ENCODE measurements at regions not wholly inside any gene's neighbourhood (a gene's known extent, or its start where the extent isn't known, plus 50 kb on each side); places are given as distances from the start of the nearest gene placed in this dataset.
A peak's percentile ranks its signal among the peaks of the same experiment; 100 is the strongest.

DNA sequence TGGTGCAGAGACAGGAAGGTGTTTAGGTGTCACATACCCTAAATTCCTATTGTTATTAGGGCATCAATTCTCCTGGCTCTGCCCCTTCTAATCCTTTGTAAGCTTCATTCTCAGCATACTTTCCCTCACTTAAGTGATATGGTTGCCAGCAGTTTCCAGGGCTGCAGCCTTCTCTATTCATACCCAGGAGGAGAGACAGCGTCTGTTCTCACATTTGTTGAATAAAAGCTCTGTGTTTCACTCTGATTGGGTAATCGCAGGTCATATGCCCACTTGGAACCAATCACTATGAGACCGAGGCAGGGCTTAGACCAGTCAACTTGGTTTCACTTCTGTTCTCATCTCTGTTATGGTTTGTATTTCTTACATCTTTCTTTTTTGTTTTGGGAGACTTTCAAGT lies 109.6 kb upstream of the MTPN start:
- Histone ChIP-seq H3K27ac (no peak overlapping the region), H3K27me3 (no peaks in the 10 kb centered on the region), H3K36me3 (no peaks in the 10 kb centered on the region), H3K9me3 (no peaks in the 10 kb centered on the region), H3K4me3 (peak overlapping the region; percentile 20 to 21), H3K4me1 (no peaks in the 10 kb centered on the region)
- ATAC-seq (peak; percentile 100), DNase-seq (peak in 3 of 4 donors; percentile 38 to 88 (median 72))
- intact Hi-C loops (cut with DNase I), result no loop called here
- TF ChIP-seq, protein P1, sequence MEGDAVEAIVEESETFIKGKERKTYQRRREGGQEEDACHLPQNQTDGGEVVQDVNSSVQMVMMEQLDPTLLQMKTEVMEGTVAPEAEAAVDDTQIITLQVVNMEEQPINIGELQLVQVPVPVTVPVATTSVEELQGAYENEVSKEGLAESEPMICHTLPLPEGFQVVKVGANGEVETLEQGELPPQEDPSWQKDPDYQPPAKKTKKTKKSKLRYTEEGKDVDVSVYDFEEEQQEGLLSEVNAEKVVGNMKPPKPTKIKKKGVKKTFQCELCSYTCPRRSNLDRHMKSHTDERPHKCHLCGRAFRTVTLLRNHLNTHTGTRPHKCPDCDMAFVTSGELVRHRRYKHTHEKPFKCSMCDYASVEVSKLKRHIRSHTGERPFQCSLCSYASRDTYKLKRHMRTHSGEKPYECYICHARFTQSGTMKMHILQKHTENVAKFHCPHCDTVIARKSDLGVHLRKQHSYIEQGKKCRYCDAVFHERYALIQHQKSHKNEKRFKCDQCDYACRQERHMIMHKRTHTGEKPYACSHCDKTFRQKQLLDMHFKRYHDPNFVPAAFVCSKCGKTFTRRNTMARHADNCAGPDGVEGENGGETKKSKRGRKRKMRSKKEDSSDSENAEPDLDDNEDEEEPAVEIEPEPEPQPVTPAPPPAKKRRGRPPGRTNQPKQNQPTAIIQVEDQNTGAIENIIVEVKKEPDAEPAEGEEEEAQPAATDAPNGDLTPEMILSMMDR (IDR thresholded peaks at IDR 0.05), result no peak

DNA sequence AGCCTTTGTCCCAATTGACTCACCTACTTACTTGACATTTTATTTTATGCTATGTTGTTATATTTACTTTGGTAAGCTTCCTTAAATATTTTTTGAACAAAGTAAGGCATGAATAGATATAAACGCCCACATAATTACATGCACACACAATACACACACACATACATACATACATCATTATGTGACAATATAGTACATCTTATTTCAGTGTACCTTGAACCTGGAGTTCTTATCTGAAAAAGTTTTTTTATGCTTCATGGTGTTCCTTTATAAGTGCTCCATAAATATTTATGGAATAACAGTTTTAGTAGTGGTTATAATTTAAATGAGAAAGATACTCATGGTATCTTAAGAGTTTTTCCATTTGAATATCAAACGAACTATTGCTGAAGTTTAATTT lies 102.8 kb upstream of the MTPN start:
- Histone ChIP-seq H3K9me3 (no peaks in the 10 kb centered on the region), H3K27ac (no peak overlapping the region), H3K4me3 (no peak overlapping the region), H3K27me3 (no peaks in the 10 kb centered on the region), H3K4me1 (no peaks in the 10 kb centered on the region), H3K36me3 (no peaks in the 10 kb centered on the region)
- DNase-seq (no peak), ATAC-seq (no peak)
- TF ChIP-seq, protein P1 (IDR thresholded peaks at IDR 0.05), result no peak
- intact Hi-C loops (cut with DNase I), result no loop called here

GRCh38 chr7:136079478-136079892 lies 102.3 kb upstream of the MTPN start:
- no peaks in the 10 kb centered on the region for H3K9me3 ChIP-seq
- intact Hi-C loops (cut with DNase I), result no loop called here
- no peak overlapping the region for H3K4me3 ChIP-seq
- TF ChIP-seq, protein P1 (IDR thresholded peaks at IDR 0.05), result no peak
- H3K27me3 ChIP-seq, result no peaks in the 10 kb centered on the region
- ATAC-seq (no peak), DNase-seq (no peak)
- H3K4me1 ChIP-seq, result no peaks in the 10 kb centered on the region
- H3K36me3 ChIP-seq, result no peaks in the 10 kb centered on the region
- H3K27ac ChIP-seq, result no peak overlapping the region

DNA sequence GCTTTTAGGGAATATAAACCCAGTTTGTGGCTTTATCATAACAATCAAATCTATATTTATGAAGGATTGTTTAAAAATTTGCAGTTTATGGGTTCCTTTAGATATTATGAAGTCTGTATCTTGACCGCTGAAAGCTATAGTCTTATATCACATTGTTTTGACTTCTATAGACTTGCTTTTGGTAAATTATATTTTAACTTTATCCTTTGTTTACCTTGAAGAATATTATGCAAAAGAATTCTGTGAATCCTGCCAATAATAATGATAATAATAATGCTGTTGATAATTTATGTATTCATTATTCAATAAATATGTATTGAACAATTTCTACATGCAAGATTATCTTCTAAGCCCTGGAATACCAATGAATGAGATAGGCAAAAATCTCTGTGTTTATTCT lies 101.9 kb upstream of the MTPN start:
- intact Hi-C loops (cut with DNase I), result no loop called here
- ATAC-seq (no peak), DNase-seq (no peak)
- H3K9me3 ChIP-seq, result no peaks in the 10 kb centered on the region
- no peaks in the 10 kb centered on the region for H3K4me1 ChIP-seq
- no peaks in the 10 kb centered on the region for H3K27me3 ChIP-seq
- no peak overlapping the region for H3K4me3 ChIP-seq
- no peaks in the 10 kb centered on the region for H3K36me3 ChIP-seq
- H3K27ac ChIP-seq, result no peak overlapping the region
- TF ChIP-seq, protein P1 (IDR thresholded peaks at IDR 0.05), result no peak

- Histone ChIP-seq H3K4me1 (no peaks in the 10 kb centered on the region), H3K9me3 (no peaks in the 10 kb centered on the region), H3K36me3 (no peaks in the 10 kb centered on the region), H3K4me3 (no peak overlapping the region), H3K27ac (no peak overlapping the region), H3K27me3 (no peaks in the 10 kb centered on the region)
- TF ChIP-seq, protein P1 (IDR thresholded peaks at IDR 0.05), result no peak
- intact Hi-C loops (cut with DNase I), result no loop called here
- DNase-seq (no peak), ATAC-seq (no peak)
Measured at GRCh38 chr7:136078630-136079029, 101.5 kb upstream of the MTPN start.

Measured in left lung (tissue), 4 donors.